GM03348 (cell line): ENCODE measurements at regions not wholly inside any gene's neighbourhood (a gene's known extent, or its start where the extent isn't known, plus 50 kb on each side); places are given as distances from the start of the nearest gene placed in this dataset.

Source experiments
- DNase-seq: peaks from one replicate; pipeline ENCODE4 v3.0.0; 2012; ENCODE audit warnings: low spot score

GRCh38 chr10:78963074-78964034 lies 105.4 kb upstream of the ZMIZ1 start:
- DNase-seq, result no peak

GRCh38 chr10:78964274-78964951 lies 104.4 kb upstream of the ZMIZ1 start:
- no peak for DNase-seq

GRCh38 chr10:78964952-78965633 lies 103.7 kb upstream of the ZMIZ1 start:
- no peak for DNase-seq

GRCh38 chr10:78966182-78966787 lies 102.5 kb upstream of the ZMIZ1 start:
- DNase-seq, result no peak

- no peak for DNase-seq
These were observed 101.8 kb upstream of the ZMIZ1 start for GRCh38 chr10:78966844-78967488.

- no peak for DNase-seq
These were observed 100.3 kb upstream of the ZMIZ1 start for GRCh38 chr10:78968300-78968942.

GRCh38 chr10:78968943-78969342 lies 99.8 kb upstream of the ZMIZ1 start:
- DNase-seq, result no peak

- DNase-seq, result no peak
These were observed 99.0 kb upstream of the ZMIZ1 start for GRCh38 chr10:78969719-78970118.

GRCh38 chr10:78970261-78970660 lies 98.5 kb upstream of the ZMIZ1 start:
- no peak for DNase-seq

GRCh38 chr10:78971094-78971682 lies 97.6 kb upstream of the ZMIZ1 start:
- no peak for DNase-seq

GRCh38 chr10:78972160-78972946 lies 96.4 kb upstream of the ZMIZ1 start:
- DNase-seq, result peak; percentile 85

GRCh38 chr10:78972947-78973900 lies 95.5 kb upstream of the ZMIZ1 start:
- peak; percentile 95 for DNase-seq

- no peak for DNase-seq
These were observed 94.7 kb upstream of the ZMIZ1 start for GRCh38 chr10:78973901-78974616.

GRCh38 chr10:78974617-78975317 lies 94.0 kb upstream of the ZMIZ1 start:
- DNase-seq, result peak; percentile 85

- DNase-seq, result no peak
These were observed 92.8 kb upstream of the ZMIZ1 start for GRCh38 chr10:78975926-78976325.

- DNase-seq, result no peak
These were observed 91.7 kb upstream of the ZMIZ1 start for GRCh38 chr10:78976825-78977755.
